ENCODE measurements at regions not wholly inside any gene's neighbourhood (a gene's known extent, or its start where the extent isn't known, plus 50 kb on each side); places are given as distances from the start of the nearest gene placed in this dataset.

- TF ChIP-seq CEBPB (IDR thresholded peaks at IDR 0.05) (peak in 1 of 2 experiments; percentile 10; a peak in 1 of 4 replicates), JUNB (IDR thresholded peaks at IDR 0.05) (peak; percentile 28; the same call in 1 of the 2 replicates), TFCP2L1 (CRISPR knock-in tag; IDR thresholded peaks at IDR 0.05) (no peak), FOSL2 (IDR thresholded peaks at IDR 0.05) (no peak), FOSL2 (CRISPR knock-in tag; IDR thresholded peaks at IDR 0.05) (peak; percentile 65), RFX5 (IDR thresholded peaks at IDR 0.05) (no peak), HES2 (IDR thresholded peaks at IDR 0.05) (0 out of 2 replicates have a peak, but pooled peaks have one; percentile 23)
- WGBS (ENCODE audit: missing lambda C conversion rate) = 30% methylated on average over 11 of the region's 15 CpGs
- CTCF ChIA-PET = no interaction called here
- H3K27ac ChIP-seq = peak overlapping the region in 1 of 2 experiments; percentile 16; a peak in 2 of 6 replicates
- POLR2A ChIA-PET = no interaction called here
- H3K4me2 ChIP-seq = peak overlapping the region; percentile 44
- FAIRE-seq = no peak
- no peaks in the 10 kb centered on the region for H3K9me3 ChIP-seq
- peaks cover 15% of the 10 kb centered on the region; the same call in 1 of the 3 replicates for H3K4me1 ChIP-seq
- DNase-seq (ENCODE audit: low read depth in 1 of 2, low spot score in 1 of 2) = peak; percentile 35 to 55
- peak; percentile 63 to 71 for ATAC-seq
- H3K4me3 ChIP-seq = no peak overlapping the region
Measured at GRCh38 chr10:131762789-131763696, 137.8 kb upstream of the PPP2R2D start.

GRCh38 chr10:131764929-131765328, 135.9 kb upstream of the PPP2R2D start:
- FAIRE-seq (no peak), DNase-seq (ENCODE audit: low read depth in 1 of 2, low spot score in 1 of 2) (no peak), ATAC-seq (no peak; a peak in 3 of 6 replicates)
- ChIA-PET CTCF (no interaction called here), POLR2A (no interaction called here)
- 68% methylated on average over 8 of the region's 9 CpGs for WGBS (ENCODE audit: missing lambda C conversion rate)
- Histone ChIP-seq H3K4me1 (peaks cover 15% of the 10 kb centered on the region; the same call in 1 of the 3 replicates), H3K4me2 (no peak overlapping the region), H3K9me3 (no peaks in the 10 kb centered on the region), H3K27ac (no peak overlapping the region), H3K4me3 (no peak overlapping the region)
- TF ChIP-seq TFCP2L1 (CRISPR knock-in tag; IDR thresholded peaks at IDR 0.05) (no peak), CHD2 (IDR thresholded peaks at IDR 0.05; ENCODE audit: low read length, partially characterized antibody) (no peak), FOSL2 (IDR thresholded peaks at IDR 0.05) (no peak), FOSL2 (CRISPR knock-in tag; IDR thresholded peaks at IDR 0.05) (no peak), ELK1 (IDR thresholded peaks at IDR 0.05; ENCODE audit: low read depth, low read length) (no peak), SREBF2 (IDR thresholded peaks at IDR 0.05) (no peak), JUNB (IDR thresholded peaks at IDR 0.05) (no peak), RCOR1 (IDR thresholded peaks at IDR 0.05; ENCODE audit: low read depth, low read length) (no peak), MYC (IDR thresholded peaks at IDR 0.05; ENCODE audit: borderline replicate concordance, low read length) (no peak), PHF8 (IDR thresholded peaks at IDR 0.05; ENCODE audit: borderline replicate concordance, low read depth) (no peak), FOXS1 (CRISPR knock-in tag; IDR thresholded peaks at IDR 0.05) (no peak), POLR2AphosphoS2 (conservative IDR thresholded peaks at IDR 0.05; ENCODE audit: low read length) (no peak), HOXB5 (CRISPR knock-in tag; IDR thresholded peaks at IDR 0.05) (no peak), CEBPB (IDR thresholded peaks at IDR 0.05) (no peak), ZNF302 (CRISPR knock-in tag; IDR thresholded peaks at IDR 0.05) (no peak), HOXB13 (CRISPR knock-in tag; IDR thresholded peaks at IDR 0.05; ENCODE audit: low read depth) (no peak), HMGXB4 (CRISPR knock-in tag; IDR thresholded peaks at IDR 0.05; ENCODE audit: borderline replicate concordance) (no peak), BCL3 (IDR thresholded peaks at IDR 0.05) (no peak), EHF (CRISPR knock-in tag; IDR thresholded peaks at IDR 0.05) (no peak), BHLHE40 (IDR thresholded peaks at IDR 0.05; ENCODE audit: low read depth, low read length) (no peak)
